ENCODE measurements at regions not wholly inside any gene's neighbourhood (a gene's known extent, or its start where the extent isn't known, plus 50 kb on each side); places are given as distances from the start of the nearest gene placed in this dataset.

- H3K27ac Mint-ChIP-seq, result peak overlapping the region in 6 of 7 donors; percentile 54 to 88 (median 76)
- intact Hi-C loops (cut with micrococcal nuclease), result loop anchor here (10.0 kb wide), 1 partner anchor 104 kb away; the partner anchor contains the start of gene TIAM1 (in 2 of the 2)
- 73% methylated on average over 1 of the region's 3 CpGs for WGBS (ENCODE audit: insufficient coverage)
These were observed 104.4 kb upstream of the TIAM1 start for GRCh38 chr21:31448496-31448895.

GRCh38 chr21:31447505-31447904 lies 103.4 kb upstream of the TIAM1 start:
- Mint-ChIP-seq H3K27me3 (ENCODE audit: low read depth in 3 of 3) (peaks cover 0 to 3% (median 0%) of the 10 kb centered on the region in 3 donors), H3K9me3 (peaks cover 0 to 7% (median 0%) of the 10 kb centered on the region in 7 donors), H3K27ac (peak overlapping the region; percentile 54 to 88 (median 71)), H3K4me1 (peaks cover 78% of the 10 kb centered on the region), H3K36me3 (peaks cover 0 to 5% of the 10 kb centered on the region in 2 donors), H3K4me3 (no peak overlapping the region)
- H3K4me3 ChIP-seq (replicated peaks in 1 of 3; ENCODE audit: low read depth in 2 of 3, low read length in 3 of 3), result peak overlapping the region in 1 of 3 experiments; percentile 21
- H3K27me3 ChIP-seq (ENCODE audit: control insufficient read depth in 2 of 2, insufficient read depth in 2 of 2, low read length in 2 of 2), result no peaks in the 10 kb centered on the region
- no peaks in the 10 kb centered on the region for H3K79me2 ChIP-seq (ENCODE audit: insufficient read depth, low read length)
- no peaks in the 10 kb centered on the region for H4K20me1 ChIP-seq (ENCODE audit: insufficient read depth, low read length)
- intact Hi-C loops (cut with micrococcal nuclease), result loop anchor here (10.0 kb wide), 1 partner anchor 103 kb away; the partner anchor contains the start of gene TIAM1 (in 2 of the 2)
- peaks cover 64 to 77% of the 10 kb centered on the region in 2 donors for H3K4me1 ChIP-seq (ENCODE audit: control insufficient read depth in 1 of 2, insufficient read depth in 2 of 2, low read length in 2 of 2)
- H3K9ac ChIP-seq (ENCODE audit: insufficient read depth, low read length, poor library complexity, severe bottlenecking), result no peak overlapping the region
- H3K9me3 ChIP-seq (replicated peaks in 1 of 2; ENCODE audit: control insufficient read depth in 1 of 2, insufficient read depth in 1 of 2, low read length in 2 of 2), result no peaks in the 10 kb centered on the region
- no peaks in the 10 kb centered on the region for H3K36me3 ChIP-seq (replicated peaks in 1 of 2; ENCODE audit: control insufficient read depth in 1 of 2, insufficient read depth in 2 of 2, low read length in 2 of 2)
- 0% methylated on average over 1 of the region's 3 CpGs for WGBS (ENCODE audit: insufficient coverage)
- no peak overlapping the region for H3K4me2 ChIP-seq (replicated peaks; ENCODE audit: extremely low read depth, low read length, poor library complexity, severe bottlenecking)
- no peak for TF ChIP-seq CTCF (IDR thresholded peaks at IDR 0.05)
- no peak overlapping the region for H2AFZ ChIP-seq (ENCODE audit: insufficient read depth, low read depth, low read length, poor library complexity, severe bottlenecking)
- no peak for DNase-seq
- peak overlapping the region in 1 of 2 donors; percentile 75 for H3K27ac ChIP-seq (ENCODE audit: low read depth in 1 of 2, low read length in 2 of 2)

More at GRCh38 chr21:31448496-31448895, 104.4 kb upstream of the TIAM1 start:
- peak overlapping the region; percentile 39 for H3K4me2 ChIP-seq (replicated peaks; ENCODE audit: extremely low read depth, low read length, poor library complexity, severe bottlenecking)
- no peaks in the 10 kb centered on the region for H3K9me3 ChIP-seq (replicated peaks in 1 of 2; ENCODE audit: control insufficient read depth in 1 of 2, insufficient read depth in 1 of 2, low read length in 2 of 2)
- H3K27me3 ChIP-seq (ENCODE audit: control insufficient read depth in 2 of 2, insufficient read depth in 2 of 2, low read length in 2 of 2), result no peaks in the 10 kb centered on the region
- no peaks in the 10 kb centered on the region for H4K20me1 ChIP-seq (ENCODE audit: insufficient read depth, low read length)
- no peak overlapping the region for H3K4me3 ChIP-seq (replicated peaks in 1 of 3; ENCODE audit: low read depth in 2 of 3, low read length in 3 of 3)
- Mint-ChIP-seq H3K4me1 (peaks cover 69% of the 10 kb centered on the region), H3K27me3 (ENCODE audit: low read depth in 3 of 3) (peaks cover 0 to 3% (median 2%) of the 10 kb centered on the region in 3 donors), H3K9me3 (peaks cover 0 to 7% (median 0%) of the 10 kb centered on the region in 7 donors), H3K36me3 (peaks cover 0 to 5% of the 10 kb centered on the region in 2 donors), H3K4me3 (no peak overlapping the region)
- no peaks in the 10 kb centered on the region for H3K79me2 ChIP-seq (ENCODE audit: insufficient read depth, low read length)
- peak in 2 of 3 donors; percentile 16 to 50 for DNase-seq
- no peak overlapping the region for H3K9ac ChIP-seq (ENCODE audit: insufficient read depth, low read length, poor library complexity, severe bottlenecking)
- TF ChIP-seq CTCF (IDR thresholded peaks at IDR 0.05), result no peak
- H3K27ac ChIP-seq (ENCODE audit: low read depth in 1 of 2, low read length in 2 of 2), result peak overlapping the region in 1 of 2 donors; percentile 75
- peaks cover 54 to 67% of the 10 kb centered on the region in 2 donors for H3K4me1 ChIP-seq (ENCODE audit: control insufficient read depth in 1 of 2, insufficient read depth in 2 of 2, low read length in 2 of 2)
- no peak overlapping the region for H2AFZ ChIP-seq (ENCODE audit: insufficient read depth, low read depth, low read length, poor library complexity, severe bottlenecking)
- H3K36me3 ChIP-seq (replicated peaks in 1 of 2; ENCODE audit: control insufficient read depth in 1 of 2, insufficient read depth in 2 of 2, low read length in 2 of 2), result no peaks in the 10 kb centered on the region

Measured in CD14-positive monocyte (primary cell).